ENCODE measurements at regions not wholly inside any gene's neighbourhood (a gene's known extent, or its start where the extent isn't known, plus 50 kb on each side); places are given as distances from the start of the nearest gene placed in this dataset.

DNA sequence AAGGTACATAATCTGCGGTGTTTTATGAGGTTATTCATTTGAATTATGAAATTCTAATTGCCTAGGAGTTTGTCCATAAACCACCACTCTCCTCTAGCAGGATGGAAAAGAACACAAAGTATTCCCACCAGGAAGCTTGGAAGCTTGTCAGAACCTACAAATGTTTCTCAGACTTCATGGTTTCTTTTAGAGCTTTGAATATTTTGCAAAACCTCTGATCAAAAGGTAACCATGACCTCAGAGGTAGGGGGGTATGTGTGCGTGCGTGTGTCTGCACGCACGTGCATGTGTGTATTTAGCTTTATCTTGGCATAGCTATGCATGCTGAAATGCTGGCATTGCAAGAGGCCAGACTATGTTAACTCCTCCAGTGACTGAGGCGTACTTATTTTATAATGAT is 847.0 kb downstream of the TLE1 start:
- no peak for TF ChIP-seq NFYA (IDR thresholded peaks at IDR 0.05; ENCODE audit: borderline replicate concordance, low read depth, low read length)
- no peak for TF ChIP-seq ZNF274 (IDR thresholded peaks at IDR 0.05; ENCODE audit: insufficient read depth, insufficient read length)

Data from GM12878 (cell line).